Effector memory CD4-positive, alpha-beta T cell (primary cell): ENCODE measurements at regions not wholly inside any gene's neighbourhood (a gene's known extent, or its start where the extent isn't known, plus 50 kb on each side); places are given as distances from the start of the nearest gene placed in this dataset.

ENCODE experiments used
- DNase-seq, 3 donors: peaks; one replicate each; pipeline ENCODE4 v3.0.0-alpha.2; 2020
- H3K27ac ChIP-seq: 2 replicates; pipeline ENCODE4 v1.7.0; 2013; ENCODE audit warnings: mild to moderate bottlenecking, low read length, moderate library complexity; ENCODE audit not compliant: insufficient read depth, poor library complexity, severe bottlenecking
- H3K27me3 ChIP-seq: replicated peaks from 2 replicates; pipeline ENCODE4 v1.7.0; 2013; ENCODE audit warnings: mild to moderate bottlenecking, low read length; ENCODE audit not compliant: insufficient read depth, control insufficient read depth, poor library complexity, severe bottlenecking
- H3K36me3 ChIP-seq: 2 replicates; pipeline ENCODE4 v1.7.0; 2013; ENCODE audit warnings: mild to moderate bottlenecking, low read length, moderate library complexity; ENCODE audit not compliant: control insufficient read depth, insufficient read depth
- H3K4me1 ChIP-seq: 2 replicates; pipeline ENCODE4 v1.7.0; 2013; ENCODE audit warnings: low read length, mild to moderate bottlenecking; ENCODE audit not compliant: control insufficient read depth, insufficient read depth, poor library complexity, severe bottlenecking
- H3K4me3 ChIP-seq: 2 replicates; pipeline ENCODE4 v1.7.0; 2013; ENCODE audit warnings: low read length, low read depth, mild to moderate bottlenecking; ENCODE audit not compliant: insufficient read depth, poor library complexity, severe bottlenecking
- H3K9me3 ChIP-seq: 2 replicates; pipeline ENCODE4 v1.7.0; 2013; ENCODE audit warnings: mild to moderate bottlenecking, low read length, moderate library complexity; ENCODE audit not compliant: control insufficient read depth

DNA sequence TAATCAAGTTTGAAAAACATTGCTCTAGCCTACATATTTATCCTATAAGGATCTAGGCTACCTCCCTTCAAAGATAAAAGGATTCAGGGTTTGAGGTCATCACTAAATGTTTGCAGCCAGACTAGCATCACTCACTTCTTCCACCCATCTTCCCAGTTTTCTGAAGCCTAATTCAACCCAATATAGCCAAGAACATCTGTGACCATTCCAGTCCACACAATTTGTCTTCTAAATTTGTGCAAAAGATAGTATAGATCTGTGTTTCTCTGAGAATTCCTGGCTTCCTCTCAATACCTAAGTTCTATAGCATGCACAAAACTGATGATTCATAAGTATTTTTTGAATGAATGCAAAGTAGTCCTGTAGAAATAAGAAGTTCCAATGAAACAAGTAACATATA is 103.0 kb upstream of the CDK1 start:
- H3K27me3 ChIP-seq, result no peaks in the 10 kb centered on the region
- H3K4me1 ChIP-seq, result no peaks in the 10 kb centered on the region

DNA sequence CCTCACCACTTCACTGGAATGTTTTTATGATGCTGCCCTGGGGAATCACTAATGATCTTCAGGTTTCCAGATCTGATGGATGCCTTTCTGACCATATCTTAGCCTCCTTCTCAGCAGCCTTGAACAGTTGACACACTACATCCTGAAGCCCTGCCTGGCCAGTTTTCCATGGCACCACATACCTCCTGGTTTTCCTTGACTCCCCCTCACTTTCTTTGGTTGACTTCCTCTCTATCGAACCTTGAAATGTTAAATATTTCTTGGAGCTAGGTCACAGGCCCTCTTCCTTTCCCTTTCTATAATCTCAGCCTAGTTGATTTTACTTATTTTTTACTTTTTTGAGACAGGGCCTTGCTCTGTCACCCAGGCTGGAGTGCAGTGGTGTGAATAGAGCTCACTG is 108.8 kb upstream of the CDK1 start:
- Histone ChIP-seq H3K27ac (no peak overlapping the region), H3K4me1 (no peaks in the 10 kb centered on the region), H3K9me3 (no peaks in the 10 kb centered on the region), H3K27me3 (no peaks in the 10 kb centered on the region), H3K36me3 (peaks cover 3% of the 10 kb centered on the region), H3K4me3 (no peak overlapping the region)
- DNase-seq, result no peak

More for the DNA sequence above, 103.0 kb upstream of the CDK1 start:
- Histone ChIP-seq H3K4me3 (no peak overlapping the region), H3K9me3 (no peaks in the 10 kb centered on the region), H3K36me3 (peaks cover 3% of the 10 kb centered on the region), H3K27ac (no peak overlapping the region)
- no peak for DNase-seq

DNA sequence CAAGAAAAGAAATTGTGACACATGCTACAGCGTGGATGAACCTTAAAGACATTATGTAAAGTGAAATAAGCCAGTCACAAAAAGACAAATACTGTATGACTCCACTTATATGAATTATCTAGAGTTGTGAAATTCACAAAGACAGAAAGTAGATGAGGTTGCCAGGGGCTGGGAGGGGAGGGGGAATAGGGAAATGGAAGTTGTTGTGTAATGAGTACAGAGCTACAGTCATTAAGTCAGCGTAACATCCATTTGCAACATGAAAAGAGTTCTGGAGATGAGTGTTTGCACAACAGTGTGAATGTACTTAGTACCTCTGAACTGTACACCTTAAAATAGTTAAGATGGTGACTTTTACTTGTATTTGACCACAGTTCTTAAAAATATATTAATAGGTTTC is 112.1 kb upstream of the CDK1 start:
- DNase-seq, result no peak
- Histone ChIP-seq H3K4me3 (no peak overlapping the region), H3K36me3 (no peaks in the 10 kb centered on the region), H3K4me1 (peaks cover 8% of the 10 kb centered on the region), H3K27ac (no peak overlapping the region), H3K27me3 (no peaks in the 10 kb centered on the region), H3K9me3 (no peaks in the 10 kb centered on the region)

DNA sequence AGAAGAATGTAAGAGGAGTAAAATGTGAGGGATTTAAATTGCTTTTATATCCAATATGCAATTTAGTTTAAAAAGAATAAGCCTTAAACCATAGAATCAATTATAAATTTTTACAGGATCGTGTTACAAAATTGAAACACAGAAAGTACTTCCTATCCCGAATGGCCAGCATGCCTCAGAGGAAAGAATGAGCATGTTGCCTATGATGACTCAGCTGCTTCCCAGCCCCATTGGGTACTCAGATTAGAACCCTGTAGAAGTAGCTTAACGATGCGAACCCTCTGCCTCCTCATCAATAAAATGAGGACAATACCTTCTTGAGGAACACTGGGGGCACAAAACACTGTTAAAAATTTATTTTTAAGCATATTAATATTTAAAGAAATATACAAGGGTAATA is 113.4 kb upstream of the CDK1 start:
- Histone ChIP-seq H3K36me3 (no peaks in the 10 kb centered on the region), H3K4me1 (peaks cover 8% of the 10 kb centered on the region), H3K27me3 (no peaks in the 10 kb centered on the region), H3K9me3 (no peaks in the 10 kb centered on the region), H3K4me3 (no peak overlapping the region), H3K27ac (no peak overlapping the region)
- no peak for DNase-seq

DNA sequence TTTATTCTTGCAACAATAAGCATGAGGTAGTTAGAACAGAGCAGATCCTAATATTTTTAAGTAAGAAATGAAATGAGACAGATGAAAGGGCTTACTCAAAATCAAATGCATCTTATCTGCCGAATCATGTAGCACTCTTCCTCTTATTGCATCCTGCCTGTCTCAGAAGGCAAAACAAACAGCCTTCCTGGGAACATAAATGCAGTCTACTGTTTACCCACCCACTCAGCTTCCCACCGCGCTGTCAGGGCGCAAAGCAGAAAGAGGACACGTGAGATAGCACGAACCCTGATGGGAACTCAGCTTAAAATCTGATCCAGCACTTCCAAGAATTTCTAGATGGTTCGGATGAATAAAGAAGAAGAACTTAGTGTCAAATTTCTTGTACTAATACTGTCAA is 114.4 kb upstream of the CDK1 start:
- H3K4me1 ChIP-seq, result peaks cover 8% of the 10 kb centered on the region
- H3K27ac ChIP-seq, result no peak overlapping the region
- no peak for DNase-seq
- no peaks in the 10 kb centered on the region for H3K27me3 ChIP-seq
- no peak overlapping the region for H3K4me3 ChIP-seq
- no peaks in the 10 kb centered on the region for H3K9me3 ChIP-seq
- no peaks in the 10 kb centered on the region for H3K36me3 ChIP-seq

DNA sequence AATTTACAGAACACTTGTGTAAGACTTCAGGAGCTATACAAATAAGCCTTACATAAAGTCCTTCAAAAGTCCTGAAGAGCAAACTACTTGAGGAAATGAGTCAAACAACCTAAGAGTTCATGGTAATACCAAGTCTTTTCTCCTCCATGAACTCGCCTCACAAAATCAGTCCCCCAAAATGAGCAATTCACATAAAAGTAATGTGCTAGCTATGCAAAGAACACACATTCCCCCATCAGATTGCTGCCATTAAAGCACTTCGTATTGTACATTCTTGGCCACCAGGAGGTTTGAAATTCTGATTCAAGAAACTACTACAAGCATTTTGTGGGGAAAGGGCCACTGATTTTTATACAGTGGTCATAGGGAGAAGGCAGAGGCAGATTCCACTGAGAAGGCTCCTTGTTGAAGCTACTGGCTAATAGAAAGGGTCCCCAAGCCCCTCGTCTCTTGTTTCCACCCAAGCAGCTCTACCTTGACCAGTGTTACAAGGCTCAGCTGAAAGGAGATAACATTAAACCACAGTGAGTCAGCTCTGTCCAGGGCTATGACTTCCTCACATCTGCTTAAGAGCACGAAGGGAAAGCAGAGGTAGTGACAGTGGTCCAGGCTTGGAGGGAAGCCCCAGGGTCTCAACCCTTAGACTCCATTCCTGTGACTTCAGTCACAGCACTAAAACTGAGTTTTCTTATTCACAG is 115.2 kb upstream of the CDK1 start:
- DNase-seq, result no peak
- no peaks in the 10 kb centered on the region for H3K36me3 ChIP-seq
- H3K4me3 ChIP-seq, result no peak overlapping the region
- H3K27me3 ChIP-seq, result no peaks in the 10 kb centered on the region
- H3K4me1 ChIP-seq, result peaks cover 8% of the 10 kb centered on the region
- no peaks in the 10 kb centered on the region for H3K9me3 ChIP-seq
- no peak overlapping the region for H3K27ac ChIP-seq

DNA sequence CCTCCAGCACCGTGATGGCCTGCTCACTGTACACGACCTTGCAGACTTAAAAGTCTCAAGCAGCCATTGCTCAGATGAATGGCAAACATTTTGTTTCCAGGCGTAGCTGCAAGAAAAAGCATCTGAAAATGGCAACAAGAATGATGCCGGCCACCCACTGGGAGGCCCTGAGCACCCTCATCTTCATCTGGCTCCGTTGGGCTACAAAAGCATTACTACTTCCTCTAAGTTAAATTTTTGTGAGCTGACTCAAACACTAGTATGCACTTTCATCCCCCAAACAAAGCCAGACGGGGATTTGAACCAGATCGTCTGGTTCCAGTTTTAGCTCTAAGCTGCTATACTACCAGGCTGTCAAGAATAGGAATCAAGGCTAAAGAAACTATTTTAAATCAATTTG is 116.6 kb upstream of the CDK1 start:
- Histone ChIP-seq H3K4me3 (no peak overlapping the region), H3K27me3 (no peaks in the 10 kb centered on the region), H3K4me1 (peaks cover 8% of the 10 kb centered on the region), H3K9me3 (no peaks in the 10 kb centered on the region), H3K36me3 (no peaks in the 10 kb centered on the region), H3K27ac (no peak overlapping the region)
- no peak for DNase-seq

DNA sequence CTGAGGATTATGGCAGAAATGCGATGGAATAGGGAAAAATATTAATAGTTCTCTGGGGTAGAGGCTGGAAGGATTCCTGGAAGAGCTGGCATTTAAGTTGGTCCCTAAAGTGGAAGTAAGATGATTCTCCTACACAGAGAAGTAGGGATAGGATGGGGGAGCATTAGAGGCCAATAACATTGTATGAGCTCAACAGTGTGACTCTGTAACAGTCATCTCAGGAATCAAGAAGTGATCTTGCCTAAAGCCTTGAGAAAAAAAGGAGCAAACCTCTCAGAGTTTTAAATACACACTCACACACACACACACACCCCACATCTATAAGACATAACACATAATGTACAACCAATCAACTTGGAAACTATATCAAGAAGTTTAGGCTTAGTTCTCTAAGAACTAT is 117.7 kb upstream of the CDK1 start:
- DNase-seq, result no peak
- Histone ChIP-seq H3K27me3 (no peaks in the 10 kb centered on the region), H3K9me3 (no peaks in the 10 kb centered on the region)

DNA sequence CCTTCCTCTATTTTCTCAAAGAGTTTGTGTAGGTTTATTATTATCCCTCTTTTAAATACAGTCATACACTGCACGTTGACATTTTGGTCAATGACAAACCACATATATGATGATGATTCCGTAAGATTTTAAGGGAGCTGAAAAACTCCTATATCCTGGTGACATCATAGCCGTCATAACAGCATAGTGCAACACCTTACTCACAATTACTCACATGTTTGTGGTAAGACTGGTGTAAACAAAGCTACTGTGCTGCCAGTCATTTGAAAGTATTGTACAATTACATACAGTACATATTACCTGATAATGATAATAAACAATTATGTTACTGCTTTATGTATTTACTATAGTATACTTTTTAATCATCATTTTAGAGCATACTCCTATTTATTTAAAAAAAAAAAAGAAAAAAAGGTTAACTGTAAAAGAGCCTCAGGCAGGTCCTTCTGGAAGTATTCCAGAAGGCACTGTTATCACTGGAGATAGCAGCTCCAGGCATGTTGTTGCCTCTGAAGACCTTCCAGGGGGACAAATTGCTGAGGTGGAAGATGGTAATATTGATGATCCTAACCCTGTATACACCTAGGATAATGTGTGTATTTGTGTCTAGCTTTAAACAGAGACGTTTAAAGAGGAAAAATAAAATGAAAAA is 123.3 kb upstream of the CDK1 start:
- no peaks in the 10 kb centered on the region for H3K9me3 ChIP-seq
- no peak for DNase-seq
- peaks cover 4% of the 10 kb centered on the region for H3K4me1 ChIP-seq
- H3K27me3 ChIP-seq, result no peaks in the 10 kb centered on the region
- no peak overlapping the region for H3K4me3 ChIP-seq
- H3K27ac ChIP-seq, result no peak overlapping the region
- H3K36me3 ChIP-seq, result no peaks in the 10 kb centered on the region

More for the DNA sequence above, 117.7 kb upstream of the CDK1 start:
- H3K27ac ChIP-seq, result no peak overlapping the region
- H3K4me3 ChIP-seq, result no peak overlapping the region
- peaks cover 8% of the 10 kb centered on the region for H3K4me1 ChIP-seq
- H3K36me3 ChIP-seq, result no peaks in the 10 kb centered on the region

DNA sequence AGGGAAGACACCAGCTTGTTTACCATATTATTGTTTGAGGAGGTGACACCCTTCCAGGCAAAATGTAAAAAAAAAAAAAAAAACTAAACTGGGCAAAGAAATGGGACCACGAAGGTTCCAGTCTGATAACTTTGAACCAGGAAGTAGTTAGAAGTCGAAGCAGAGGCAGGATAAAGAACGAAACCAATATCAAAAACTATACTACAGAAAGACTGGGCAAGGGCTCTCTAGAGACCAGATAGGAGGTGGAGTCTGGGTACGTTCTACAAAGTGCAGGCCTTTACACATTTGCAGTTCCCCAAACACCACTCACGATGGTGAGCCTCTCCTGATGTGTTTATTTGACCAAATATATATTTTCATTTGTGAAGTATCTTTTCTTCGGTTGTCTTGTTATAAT is 125.7 kb upstream of the CDK1 start:
- Histone ChIP-seq H3K27me3 (no peaks in the 10 kb centered on the region), H3K4me1 (peaks cover 9% of the 10 kb centered on the region), H3K9me3 (no peaks in the 10 kb centered on the region), H3K4me3 (no peak overlapping the region), H3K27ac (no peak overlapping the region), H3K36me3 (no peaks in the 10 kb centered on the region)
- no peak for DNase-seq
